ENCODE measurements at regions not wholly inside any gene's neighbourhood (a gene's known extent, or its start where the extent isn't known, plus 50 kb on each side); places are given as distances from the start of the nearest gene placed in this dataset.
"Not testable (repeated sequence)": the region's sequence is repeated elsewhere in the genome, so short reads cannot be mapped to it uniquely, and the experiment has no call there.

- DNase-seq (ENCODE audit: low read depth, low spot score); BruUV-seq (replicated peaks); CTCF ChIA-PET; in situ Hi-C loops (cut with HindIII; ENCODE audit: low pct_unique_long_range_greater_than_20kb, low sequenced_read_pairs); H3K4me3 ChIP-seq (ENCODE audit: low read depth in 2 of 2, low read length in 2 of 2); intact Hi-C loops (cut with micrococcal nuclease; ENCODE audit: unreplicated experiment); POLR2A ChIA-PET; H3K36me3 ChIP-seq (ENCODE audit: control insufficient read depth, insufficient read depth, low read length); H3K4me1 ChIP-seq (ENCODE audit: control insufficient read depth, insufficient read depth, low read length); H3K27ac ChIP-seq (ENCODE audit: low read length); H3K27me3 ChIP-seq (ENCODE audit: control insufficient read depth, insufficient read depth, low read length); H3K9me3 ChIP-seq (ENCODE audit: control insufficient read depth, insufficient read depth, low read depth, low read length): not testable (repeated sequence)
- peak; percentile 33; the same call in 1 of the 2 replicates for ATAC-seq
These were observed 280.0 kb downstream of the GOLGA6L6 start for GRCh38 chr15:20261321-20262280.

DNA sequence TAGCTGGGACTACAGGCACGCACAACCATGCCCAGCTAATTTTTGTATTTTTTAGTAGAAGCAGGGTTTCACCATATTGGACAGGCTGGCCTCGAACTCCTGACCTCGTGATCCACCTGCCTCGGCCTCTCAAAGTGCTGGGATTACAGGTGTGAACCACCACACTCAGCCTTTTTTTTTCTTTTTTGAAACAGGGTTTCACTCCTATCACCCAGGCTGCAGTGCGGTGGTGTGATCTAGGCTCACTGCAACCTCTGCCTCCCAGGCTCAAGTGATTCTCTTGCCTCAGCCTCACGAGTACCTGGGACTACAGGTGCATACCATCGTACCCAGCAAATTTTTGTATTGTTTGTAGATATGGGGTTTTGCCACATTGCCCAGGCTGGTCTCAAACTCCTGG lies 280.9 kb downstream of the GOLGA6L6 start:
- H3K27me3 ChIP-seq (ENCODE audit: control insufficient read depth, insufficient read depth, low read length); H3K9me3 ChIP-seq (ENCODE audit: control insufficient read depth, insufficient read depth, low read depth, low read length); H3K36me3 ChIP-seq (ENCODE audit: control insufficient read depth, insufficient read depth, low read length); POLR2A ChIA-PET; in situ Hi-C loops (cut with HindIII; ENCODE audit: low pct_unique_long_range_greater_than_20kb, low sequenced_read_pairs); H3K27ac ChIP-seq (ENCODE audit: low read length); intact Hi-C loops (cut with micrococcal nuclease; ENCODE audit: unreplicated experiment); DNase-seq (ENCODE audit: low read depth, low spot score); CTCF ChIA-PET; ATAC-seq; H3K4me1 ChIP-seq (ENCODE audit: control insufficient read depth, insufficient read depth, low read length); BruUV-seq (replicated peaks); H3K4me3 ChIP-seq (ENCODE audit: low read depth in 2 of 2, low read length in 2 of 2): not testable (repeated sequence)

GRCh38 chr15:20259559-20260190 lies 281.9 kb downstream of the GOLGA6L6 start:
- H3K9me3 ChIP-seq (ENCODE audit: control insufficient read depth, insufficient read depth, low read depth, low read length); POLR2A ChIA-PET; H3K4me1 ChIP-seq (ENCODE audit: control insufficient read depth, insufficient read depth, low read length); H3K27ac ChIP-seq (ENCODE audit: low read length); intact Hi-C loops (cut with micrococcal nuclease; ENCODE audit: unreplicated experiment); H3K27me3 ChIP-seq (ENCODE audit: control insufficient read depth, insufficient read depth, low read length); DNase-seq (ENCODE audit: low read depth, low spot score); BruUV-seq (replicated peaks); ATAC-seq; H3K36me3 ChIP-seq (ENCODE audit: control insufficient read depth, insufficient read depth, low read length); H3K4me3 ChIP-seq (ENCODE audit: low read depth in 2 of 2, low read length in 2 of 2); in situ Hi-C loops (cut with HindIII; ENCODE audit: low pct_unique_long_range_greater_than_20kb, low sequenced_read_pairs); CTCF ChIA-PET: not testable (repeated sequence)

GRCh38 chr15:20256394-20256793 lies 285.2 kb downstream of the GOLGA6L6 start:
- H3K4me3 ChIP-seq (ENCODE audit: low read depth in 2 of 2, low read length in 2 of 2); ATAC-seq; intact Hi-C loops (cut with micrococcal nuclease; ENCODE audit: unreplicated experiment); H3K4me1 ChIP-seq (ENCODE audit: control insufficient read depth, insufficient read depth, low read length); in situ Hi-C loops (cut with HindIII; ENCODE audit: low pct_unique_long_range_greater_than_20kb, low sequenced_read_pairs); BruUV-seq (replicated peaks); DNase-seq (ENCODE audit: low read depth, low spot score); H3K9me3 ChIP-seq (ENCODE audit: control insufficient read depth, insufficient read depth, low read depth, low read length); H3K27me3 ChIP-seq (ENCODE audit: control insufficient read depth, insufficient read depth, low read length); POLR2A ChIA-PET; H3K27ac ChIP-seq (ENCODE audit: low read length); H3K36me3 ChIP-seq (ENCODE audit: control insufficient read depth, insufficient read depth, low read length); CTCF ChIA-PET: not testable (repeated sequence)

DNA sequence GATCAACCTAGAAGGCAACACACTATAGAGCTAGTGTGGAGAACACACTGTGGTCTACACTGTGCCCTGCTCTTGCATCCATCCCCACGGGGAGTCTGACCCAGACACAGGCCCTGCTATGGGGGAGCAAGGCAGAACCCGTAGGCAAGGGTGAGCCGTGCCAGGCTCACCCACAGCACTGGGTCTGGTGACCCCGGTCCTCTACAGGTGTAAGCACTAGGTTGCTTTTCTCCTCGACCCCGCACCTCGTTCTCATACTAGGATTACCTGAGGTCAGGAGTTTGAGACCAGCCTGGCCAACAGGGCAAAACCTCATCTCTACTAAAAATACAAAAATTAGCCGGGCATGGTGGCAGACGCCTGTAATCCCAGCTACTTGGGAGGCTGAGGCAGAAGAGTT lies 286.0 kb downstream of the GOLGA6L6 start:
- POLR2A ChIA-PET; in situ Hi-C loops (cut with HindIII; ENCODE audit: low pct_unique_long_range_greater_than_20kb, low sequenced_read_pairs); CTCF ChIA-PET; H3K4me3 ChIP-seq (ENCODE audit: low read depth in 2 of 2, low read length in 2 of 2); DNase-seq (ENCODE audit: low read depth, low spot score); H3K9me3 ChIP-seq (ENCODE audit: control insufficient read depth, insufficient read depth, low read depth, low read length); ATAC-seq; BruUV-seq (replicated peaks); intact Hi-C loops (cut with micrococcal nuclease; ENCODE audit: unreplicated experiment); H3K27me3 ChIP-seq (ENCODE audit: control insufficient read depth, insufficient read depth, low read length); H3K36me3 ChIP-seq (ENCODE audit: control insufficient read depth, insufficient read depth, low read length); H3K27ac ChIP-seq (ENCODE audit: low read length); H3K4me1 ChIP-seq (ENCODE audit: control insufficient read depth, insufficient read depth, low read length): not testable (repeated sequence)

GRCh38 chr15:20253047-20253615 lies 288.5 kb downstream of the GOLGA6L6 start:
- CTCF ChIA-PET; H3K4me3 ChIP-seq (ENCODE audit: low read depth in 2 of 2, low read length in 2 of 2); H3K27ac ChIP-seq (ENCODE audit: low read length); H3K4me1 ChIP-seq (ENCODE audit: control insufficient read depth, insufficient read depth, low read length); H3K9me3 ChIP-seq (ENCODE audit: control insufficient read depth, insufficient read depth, low read depth, low read length); in situ Hi-C loops (cut with HindIII; ENCODE audit: low pct_unique_long_range_greater_than_20kb, low sequenced_read_pairs); POLR2A ChIA-PET; BruUV-seq (replicated peaks); H3K27me3 ChIP-seq (ENCODE audit: control insufficient read depth, insufficient read depth, low read length); intact Hi-C loops (cut with micrococcal nuclease; ENCODE audit: unreplicated experiment); ATAC-seq; H3K36me3 ChIP-seq (ENCODE audit: control insufficient read depth, insufficient read depth, low read length); DNase-seq (ENCODE audit: low read depth, low spot score): not testable (repeated sequence)

- H3K27ac ChIP-seq (ENCODE audit: low read length); H3K27me3 ChIP-seq (ENCODE audit: control insufficient read depth, insufficient read depth, low read length); H3K9me3 ChIP-seq (ENCODE audit: control insufficient read depth, insufficient read depth, low read depth, low read length); BruUV-seq (replicated peaks); ATAC-seq; H3K4me3 ChIP-seq (ENCODE audit: low read depth in 2 of 2, low read length in 2 of 2); intact Hi-C loops (cut with micrococcal nuclease; ENCODE audit: unreplicated experiment); DNase-seq (ENCODE audit: low read depth, low spot score); H3K36me3 ChIP-seq (ENCODE audit: control insufficient read depth, insufficient read depth, low read length); CTCF ChIA-PET; in situ Hi-C loops (cut with HindIII; ENCODE audit: low pct_unique_long_range_greater_than_20kb, low sequenced_read_pairs); H3K4me1 ChIP-seq (ENCODE audit: control insufficient read depth, insufficient read depth, low read length); POLR2A ChIA-PET: not testable (repeated sequence)
These were observed 289.6 kb downstream of the GOLGA6L6 start for GRCh38 chr15:20252040-20252439.

Data from Panc1 (cell line).